GM12874 (cell line): ENCODE measurements at regions not wholly inside any gene's neighbourhood (a gene's known extent, or its start where the extent isn't known, plus 50 kb on each side); places are given as distances from the start of the nearest gene placed in this dataset.

Experiments
- TF ChIP-seq, protein P1 (sequence below): IDR thresholded peaks from 2 replicates; pipeline ENCODE4 v1.5.1; 2011; ENCODE audit warnings: low read depth, mild to moderate bottlenecking, control low read depth, low read length, moderate library complexity; ENCODE audit not compliant: insufficient read depth

DNA sequence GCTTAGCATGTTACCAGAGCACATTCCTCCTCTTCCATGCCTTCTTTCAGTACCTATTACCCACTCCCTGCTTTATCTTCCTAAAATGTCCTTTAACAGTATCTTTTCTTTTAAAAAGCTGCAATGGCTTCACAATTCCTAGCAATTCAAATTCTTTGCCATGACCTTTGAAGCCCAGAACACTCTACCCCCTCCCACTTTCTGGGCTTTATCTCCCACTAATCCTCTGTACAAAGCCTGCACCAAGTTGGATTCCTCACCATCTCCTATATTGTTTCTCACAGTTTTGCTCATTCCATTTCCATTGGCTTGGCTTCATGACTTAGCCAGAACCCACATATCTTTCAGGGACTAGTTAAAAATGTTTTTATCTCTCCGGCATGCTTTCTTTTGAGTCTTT lies 80.9 kb downstream of the FAM76B start:
- TF ChIP-seq, protein P1, sequence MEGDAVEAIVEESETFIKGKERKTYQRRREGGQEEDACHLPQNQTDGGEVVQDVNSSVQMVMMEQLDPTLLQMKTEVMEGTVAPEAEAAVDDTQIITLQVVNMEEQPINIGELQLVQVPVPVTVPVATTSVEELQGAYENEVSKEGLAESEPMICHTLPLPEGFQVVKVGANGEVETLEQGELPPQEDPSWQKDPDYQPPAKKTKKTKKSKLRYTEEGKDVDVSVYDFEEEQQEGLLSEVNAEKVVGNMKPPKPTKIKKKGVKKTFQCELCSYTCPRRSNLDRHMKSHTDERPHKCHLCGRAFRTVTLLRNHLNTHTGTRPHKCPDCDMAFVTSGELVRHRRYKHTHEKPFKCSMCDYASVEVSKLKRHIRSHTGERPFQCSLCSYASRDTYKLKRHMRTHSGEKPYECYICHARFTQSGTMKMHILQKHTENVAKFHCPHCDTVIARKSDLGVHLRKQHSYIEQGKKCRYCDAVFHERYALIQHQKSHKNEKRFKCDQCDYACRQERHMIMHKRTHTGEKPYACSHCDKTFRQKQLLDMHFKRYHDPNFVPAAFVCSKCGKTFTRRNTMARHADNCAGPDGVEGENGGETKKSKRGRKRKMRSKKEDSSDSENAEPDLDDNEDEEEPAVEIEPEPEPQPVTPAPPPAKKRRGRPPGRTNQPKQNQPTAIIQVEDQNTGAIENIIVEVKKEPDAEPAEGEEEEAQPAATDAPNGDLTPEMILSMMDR: no peak

DNA sequence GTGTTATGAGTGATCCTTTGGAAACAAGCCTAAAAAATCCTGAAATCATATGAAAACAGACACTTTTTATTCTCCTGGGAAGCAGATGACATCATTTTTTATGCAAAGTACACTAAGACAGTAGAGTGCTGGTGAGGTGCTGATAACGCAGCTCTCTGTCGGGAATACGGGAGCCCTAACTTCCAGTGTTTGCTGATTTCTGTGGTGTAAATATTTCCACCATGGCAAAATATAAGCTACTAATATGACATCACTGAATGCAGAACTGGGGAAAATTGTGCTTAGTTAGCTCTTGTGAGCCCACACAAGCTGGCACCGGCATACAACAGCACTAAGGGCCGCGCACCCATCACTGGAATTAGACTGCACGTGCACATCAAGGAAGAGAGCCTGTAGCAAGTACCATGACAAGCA lies 82.6 kb downstream of the FAM76B start:
- TF ChIP-seq, protein P1: no peak

DNA sequence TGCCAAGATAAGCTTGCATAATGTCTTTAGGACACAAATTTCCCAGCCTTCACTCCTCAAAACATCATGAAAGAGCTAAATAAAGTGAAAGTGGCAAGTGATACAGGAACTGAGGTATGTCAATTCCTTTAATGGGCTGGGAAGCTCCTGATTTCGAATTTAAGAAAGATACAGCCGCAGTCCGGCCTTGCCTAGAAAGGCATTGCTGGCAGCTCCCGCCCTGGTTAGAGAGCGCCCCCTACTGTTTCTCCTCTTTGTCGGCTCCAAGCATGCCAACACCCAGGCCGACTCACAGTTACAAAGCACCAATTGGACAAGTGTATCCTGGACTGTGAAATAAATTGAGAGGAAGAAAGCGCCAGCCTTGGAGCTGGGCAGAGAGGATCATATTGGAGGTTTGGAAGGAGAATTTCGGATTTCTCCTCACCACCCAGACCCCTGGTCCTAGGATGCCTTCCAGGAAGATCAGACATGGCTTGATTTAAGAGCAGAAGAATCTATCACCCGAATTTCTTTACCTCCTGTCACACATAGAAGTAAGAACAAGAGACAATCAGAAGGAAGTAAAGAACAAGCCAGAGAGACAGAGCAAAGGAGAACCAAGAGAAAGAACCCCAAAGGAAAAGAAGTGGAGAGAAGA lies 84.0 kb downstream of the FAM76B start:
- TF ChIP-seq, protein P1: peak; percentile 88

DNA sequence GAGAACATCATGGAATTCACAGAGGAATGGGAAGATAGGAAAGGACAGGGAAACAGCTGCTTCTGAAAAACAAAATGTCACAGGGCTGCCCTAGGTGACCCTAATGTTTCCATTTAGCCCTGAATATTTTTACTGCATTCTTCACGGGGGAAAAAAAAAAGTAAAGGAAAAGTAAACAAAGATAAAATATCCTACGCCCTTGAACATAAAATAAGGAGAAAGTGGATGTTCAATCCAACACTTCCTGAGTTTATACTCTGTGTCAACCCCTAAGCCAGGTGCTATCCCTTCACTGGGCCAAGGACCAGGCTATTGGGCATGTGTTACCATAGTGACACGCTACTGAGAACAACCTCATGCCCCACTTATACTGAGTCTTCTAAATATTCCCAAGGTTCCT lies 84.7 kb downstream of the FAM76B start:
- TF ChIP-seq, protein P1: no peak

DNA sequence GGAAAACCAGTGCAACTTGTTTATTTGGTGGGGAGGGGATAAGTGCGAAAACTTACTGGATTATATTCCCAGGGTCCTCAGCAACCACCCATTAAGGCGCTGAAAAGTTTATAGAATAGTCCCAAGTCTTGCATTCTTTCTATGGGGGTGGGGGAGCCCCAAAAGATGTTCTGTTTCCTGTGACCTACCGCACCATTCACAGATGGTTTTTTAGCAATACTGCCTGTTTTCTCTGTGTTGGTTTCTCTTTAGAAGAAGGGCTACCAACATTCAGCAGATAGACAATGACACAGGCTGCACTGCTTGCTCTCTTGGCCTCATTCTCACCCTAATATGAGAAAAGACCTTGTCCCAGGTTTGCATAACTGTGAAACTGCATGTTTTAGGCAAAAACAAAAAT lies 86.5 kb downstream of the FAM76B start:
- TF ChIP-seq, protein P1: no peak

DNA sequence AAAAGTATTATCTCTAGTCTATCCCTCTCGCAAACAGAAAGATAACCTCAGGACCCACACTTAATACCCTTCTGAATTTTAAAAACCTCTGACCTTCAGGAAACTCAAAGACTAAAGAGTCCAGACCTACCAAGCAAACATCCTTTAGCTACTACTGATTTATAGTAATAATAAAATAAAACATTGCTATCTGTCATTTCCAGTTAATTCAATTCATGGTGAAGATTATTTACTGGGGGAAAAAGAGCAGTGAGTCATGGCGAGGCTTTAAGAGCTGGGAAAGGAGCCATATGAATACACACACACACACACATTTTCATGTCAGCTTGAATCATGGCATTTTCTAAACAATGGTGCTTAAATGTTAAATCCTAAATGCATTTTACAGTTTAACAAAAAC lies 87.1 kb downstream of the FAM76B start:
- TF ChIP-seq, protein P1: no peak

DNA sequence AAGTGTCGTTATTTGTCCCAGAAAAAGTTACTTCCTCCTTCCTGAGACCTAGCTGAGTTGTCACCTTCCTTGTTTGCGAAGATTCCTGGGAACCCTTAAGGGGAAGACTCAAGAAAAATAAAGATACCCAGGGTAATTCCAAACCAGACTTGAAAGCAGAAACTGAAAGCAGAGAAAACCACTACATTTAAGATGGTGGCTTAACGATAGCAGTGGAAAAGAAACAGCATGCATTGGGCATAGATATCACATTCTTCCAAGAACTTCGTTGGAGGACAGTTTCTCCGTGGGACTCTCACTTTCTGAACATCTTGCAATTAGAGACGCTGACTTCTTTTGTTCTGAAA lies 89.1 kb downstream of the FAM76B start:
- TF ChIP-seq, protein P1: no peak
